ENCODE measurements at regions not wholly inside any gene's neighbourhood (a gene's known extent, or its start where the extent isn't known, plus 50 kb on each side); places are given as distances from the start of the nearest gene placed in this dataset.
"Not testable (repeated sequence)": the region's sequence is repeated elsewhere in the genome, so short reads cannot be mapped to it uniquely, and the experiment has no call there.

DNA sequence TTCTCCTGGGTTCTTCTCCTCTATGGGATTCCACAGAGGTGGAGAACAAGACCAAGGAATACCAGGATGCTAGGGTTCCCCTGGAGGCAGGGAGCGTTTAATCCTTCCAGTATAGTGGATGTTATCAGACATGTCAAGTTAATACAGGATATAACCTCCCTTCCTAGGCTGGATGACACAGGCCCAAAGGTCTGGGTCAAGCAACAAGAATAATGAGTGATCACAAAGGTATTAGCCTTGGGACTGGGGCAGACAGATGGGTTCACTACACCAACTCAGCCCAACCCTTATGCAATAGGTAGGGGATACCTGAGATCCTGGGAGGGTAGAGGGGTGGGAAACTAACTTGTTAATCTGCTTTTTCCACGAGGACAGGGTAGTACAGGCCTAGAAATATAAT is 690.3 kb downstream of the HTR1B start:
- no peak for DNase-seq
- no peak for ATAC-seq

DNA sequence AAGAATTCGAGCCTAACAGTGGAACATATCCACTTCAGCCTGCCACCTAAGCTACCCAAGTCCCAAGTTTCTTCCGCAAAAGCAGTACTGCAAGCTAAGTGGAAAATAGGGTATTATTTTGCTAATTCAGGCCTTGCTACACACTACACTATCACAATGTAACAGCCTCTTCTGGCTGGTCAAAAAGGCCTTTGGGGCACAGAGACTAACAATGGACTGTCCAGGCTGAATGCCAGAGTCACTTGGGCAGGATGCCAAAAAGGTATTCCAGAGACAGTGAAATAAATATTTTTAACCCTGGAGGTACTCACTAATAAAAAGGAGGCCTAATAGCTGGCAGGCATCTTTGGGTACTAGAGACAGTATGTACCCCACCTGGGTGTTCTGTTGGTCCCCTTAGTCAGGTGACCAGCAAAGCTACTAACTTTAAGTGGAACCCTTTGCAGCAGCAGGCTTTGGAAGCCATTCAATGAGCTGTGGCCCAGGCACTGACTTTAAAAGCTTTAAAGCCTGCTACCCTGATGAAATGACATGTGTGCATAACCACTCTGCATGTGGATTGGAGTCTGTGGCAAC is 692.1 kb downstream of the HTR1B start:
- DNase-seq (no peak), ATAC-seq (no peak)

DNA sequence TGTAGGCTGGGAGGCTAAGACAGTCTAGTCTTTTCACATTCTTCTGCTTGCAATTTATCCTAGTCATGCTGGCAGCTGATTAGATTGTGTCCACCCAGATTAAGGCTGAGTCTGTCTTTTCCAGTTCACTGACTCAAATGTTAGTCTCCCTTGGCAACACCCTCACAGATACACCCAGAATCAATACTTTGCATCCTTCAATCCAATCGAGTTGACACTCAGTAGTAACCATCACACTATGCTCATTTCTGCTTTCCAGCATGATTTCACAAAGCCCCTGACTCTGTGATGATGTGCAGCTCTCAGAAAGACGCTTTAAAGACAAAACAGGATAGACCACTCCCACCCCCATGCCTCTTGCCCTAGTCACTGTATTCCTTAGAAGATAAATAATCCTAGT is 693.0 kb downstream of the HTR1B start:
- DNase-seq (no peak), ATAC-seq (no peak)

DNA sequence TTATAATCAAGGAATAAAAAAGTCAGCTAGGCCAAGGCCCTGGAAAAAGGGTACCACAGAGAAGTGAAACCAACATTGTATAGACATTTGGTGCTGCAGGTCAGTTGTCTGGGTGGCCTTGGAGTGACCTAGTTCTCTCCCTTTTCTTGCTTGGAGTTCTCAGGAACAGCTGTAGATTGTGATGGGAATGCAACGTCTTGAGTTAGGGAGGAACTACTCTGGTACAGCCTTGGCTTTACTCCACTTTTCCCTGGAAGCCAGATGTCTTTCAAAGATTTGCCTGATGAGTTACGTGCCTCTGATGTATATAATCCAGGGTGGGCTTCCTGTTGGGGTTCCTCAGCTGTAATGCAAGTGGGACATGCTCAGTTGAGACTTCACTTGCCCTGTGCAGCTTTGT is 694.7 kb downstream of the HTR1B start:
- no peak for ATAC-seq
- no peak for DNase-seq

DNA sequence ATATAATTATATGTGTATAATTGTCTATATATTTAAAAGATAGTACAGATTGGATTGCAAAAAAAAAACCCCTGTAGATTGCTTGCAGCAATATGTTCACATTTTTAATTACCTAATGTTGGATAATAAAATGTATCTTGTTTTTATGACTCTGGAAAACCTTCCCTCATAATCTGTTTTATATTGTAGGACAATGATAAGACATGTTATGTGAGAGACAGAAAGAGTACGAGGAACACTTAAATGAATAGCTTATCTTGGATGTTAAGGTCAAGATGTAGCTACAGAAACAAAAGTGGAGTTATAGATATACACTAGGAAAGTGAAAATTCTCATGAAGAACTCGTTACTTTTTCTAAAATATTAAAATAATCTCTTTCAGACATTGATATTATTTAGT is 691.6 kb upstream of the IMPG1 start:
- DNase-seq: no peak
- no peak for ATAC-seq

DNA sequence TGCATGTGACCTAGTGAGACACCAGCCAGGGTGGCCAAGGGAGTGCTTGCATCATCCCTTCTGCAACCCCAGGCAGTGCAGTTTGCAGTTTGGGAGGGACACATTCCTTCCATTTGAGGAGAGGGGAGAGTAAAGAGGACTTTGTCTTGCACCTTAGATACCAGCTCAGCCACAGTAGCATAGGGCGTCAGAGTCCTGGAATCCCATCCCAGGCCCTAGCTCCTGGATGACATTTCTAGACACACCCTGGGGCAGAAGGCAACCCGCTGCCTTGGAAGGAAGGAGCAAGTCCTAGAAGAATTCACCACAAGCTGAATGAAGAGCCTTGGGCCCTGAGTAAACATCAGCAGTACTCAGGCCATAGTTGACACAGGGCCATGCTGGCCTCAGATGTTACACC is 680.4 kb upstream of the IMPG1 start:
- DNase-seq: no peak
- ATAC-seq: no peak

DNA sequence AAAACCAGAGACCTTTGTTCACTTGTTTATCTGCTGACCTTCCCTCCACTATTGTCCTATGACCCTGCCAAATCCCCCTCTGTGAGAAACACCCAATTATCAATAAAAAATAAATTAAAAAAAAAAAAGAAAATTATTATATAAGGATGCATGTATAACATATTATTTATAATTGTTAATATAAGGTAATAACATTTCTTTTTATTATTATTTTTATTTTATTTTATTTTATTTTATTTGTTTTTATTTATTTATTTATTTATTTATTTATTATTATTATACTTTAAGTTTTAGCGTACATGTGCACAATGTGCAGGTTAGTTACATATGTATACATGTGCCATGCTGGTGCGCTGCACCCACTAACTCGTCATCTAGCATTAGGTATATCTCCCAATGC is 672.9 kb upstream of the IMPG1 start:
- DNase-seq, ATAC-seq: not testable (repeated sequence)

DNA sequence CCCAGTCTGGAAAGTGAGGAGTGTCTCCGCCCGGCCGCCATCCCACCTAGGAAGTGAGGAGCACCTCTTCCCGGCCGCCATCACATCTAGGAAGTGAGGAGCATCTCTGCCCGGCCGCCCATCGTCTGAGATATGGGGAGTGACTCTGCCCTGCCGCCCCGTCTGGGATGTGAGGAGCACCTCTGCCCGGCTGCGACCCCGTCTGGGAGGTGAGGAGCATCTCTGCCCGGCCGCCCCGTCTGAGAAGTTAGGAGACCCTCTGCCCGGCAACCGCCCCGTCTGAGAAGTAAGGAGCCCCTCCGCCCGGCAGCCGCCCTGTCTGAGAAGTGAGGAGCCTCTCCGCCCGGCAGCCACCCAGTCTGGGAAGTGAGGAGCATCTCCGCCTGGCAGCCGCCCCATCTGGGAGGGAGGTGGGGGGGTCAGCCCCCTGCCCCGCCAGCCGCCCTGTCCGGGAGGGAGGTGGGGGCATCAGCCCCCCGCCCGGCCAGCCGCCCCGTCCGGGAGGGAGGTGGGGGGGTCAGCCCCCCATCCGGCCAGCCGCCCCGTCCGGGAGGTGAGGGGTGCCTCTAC is 671.8 kb upstream of the IMPG1 start:
- ATAC-seq, DNase-seq: not testable (repeated sequence)

DNA sequence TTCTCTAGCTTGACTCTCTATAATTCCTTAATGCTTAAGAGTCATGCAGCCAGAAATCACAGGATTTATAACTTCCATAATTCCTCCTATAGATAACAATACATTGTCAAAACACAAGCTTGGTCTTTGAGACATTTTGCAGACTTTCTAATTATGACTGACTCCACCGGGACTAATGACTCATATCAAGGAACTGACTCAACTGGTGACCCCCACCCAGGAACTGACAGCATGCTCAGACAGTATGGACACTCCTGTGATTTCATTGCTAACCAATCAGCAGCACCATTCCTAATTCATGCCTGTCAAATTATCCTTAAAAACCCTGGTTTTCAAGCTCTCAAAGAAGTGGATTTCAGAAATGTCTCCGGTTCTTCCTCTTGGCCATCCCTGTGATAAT is 670.5 kb upstream of the IMPG1 start:
- ATAC-seq (no peak), DNase-seq (no peak)

DNA sequence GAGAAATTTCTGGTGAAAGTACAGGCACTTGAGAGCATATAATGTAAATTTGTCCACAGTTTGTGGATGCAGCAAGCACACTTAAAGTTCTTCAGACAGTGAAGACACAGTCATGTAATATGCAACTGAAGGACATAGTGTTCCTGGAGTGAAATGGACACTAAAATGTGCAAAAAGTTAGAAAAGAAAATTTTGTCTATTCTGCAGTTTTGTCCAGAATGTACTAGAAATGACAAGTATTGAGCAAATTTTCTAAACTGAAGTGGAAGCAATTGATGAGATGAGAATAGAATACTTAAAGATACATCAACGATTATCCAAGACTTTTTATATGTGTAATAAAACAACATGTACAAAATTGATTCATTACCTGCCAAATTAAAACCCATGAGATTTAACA is 647.0 kb upstream of the IMPG1 start:
- ATAC-seq (no peak), DNase-seq (no peak)

DNA sequence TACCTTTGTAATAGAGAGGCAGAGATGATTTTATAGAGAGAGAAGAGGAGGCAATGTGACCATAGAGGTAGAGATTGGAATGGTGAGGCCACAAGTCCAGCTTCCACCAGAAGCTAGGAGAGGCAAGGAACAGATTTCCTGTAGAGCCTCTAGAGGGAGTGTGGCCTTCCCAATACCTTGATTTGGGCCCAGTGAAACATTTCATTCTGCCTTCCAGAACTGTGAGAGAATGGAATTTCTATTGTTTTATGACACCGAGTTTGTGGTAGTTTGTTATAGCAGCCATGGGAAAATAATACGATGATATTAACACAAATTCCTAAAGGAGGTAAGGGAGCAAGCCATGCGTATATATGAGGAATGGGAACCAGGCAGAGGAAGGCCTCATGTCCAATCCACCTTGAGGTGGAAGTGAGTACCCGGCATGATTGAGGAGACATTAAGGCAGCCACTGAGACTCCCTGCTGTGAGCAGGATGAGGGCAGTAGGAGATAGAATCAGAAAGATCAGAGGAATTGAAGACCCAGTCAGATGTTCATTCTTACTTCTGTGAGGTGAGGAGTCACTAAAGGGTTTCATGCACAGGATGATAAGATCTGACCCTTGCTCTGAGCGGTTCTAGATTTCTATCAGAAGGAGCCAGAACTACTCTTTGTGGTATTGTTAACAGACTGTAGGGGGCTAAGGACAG is 636.3 kb upstream of the IMPG1 start:
- DNase-seq: no peak
- no peak for ATAC-seq

DNA sequence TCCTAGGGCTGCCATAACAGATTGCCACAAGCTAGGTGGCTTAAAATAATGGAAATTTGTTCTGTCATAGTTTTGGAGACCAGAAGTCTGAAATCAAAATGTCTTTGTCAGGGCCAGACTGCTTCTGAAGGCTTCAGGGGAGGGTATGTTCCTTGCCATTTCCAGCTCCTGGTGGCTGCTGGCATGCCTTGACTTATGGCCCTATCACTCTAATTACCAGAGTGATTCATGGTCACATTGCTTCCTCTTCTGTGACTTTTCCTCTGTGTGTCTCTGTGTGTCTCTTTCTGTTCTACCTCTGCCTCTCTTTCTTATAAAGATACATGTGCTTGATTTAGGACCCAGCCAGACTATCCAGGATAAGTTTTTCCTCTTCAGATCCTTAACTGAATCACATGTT is 635.2 kb upstream of the IMPG1 start:
- DNase-seq: no peak
- ATAC-seq: no peak

DNA sequence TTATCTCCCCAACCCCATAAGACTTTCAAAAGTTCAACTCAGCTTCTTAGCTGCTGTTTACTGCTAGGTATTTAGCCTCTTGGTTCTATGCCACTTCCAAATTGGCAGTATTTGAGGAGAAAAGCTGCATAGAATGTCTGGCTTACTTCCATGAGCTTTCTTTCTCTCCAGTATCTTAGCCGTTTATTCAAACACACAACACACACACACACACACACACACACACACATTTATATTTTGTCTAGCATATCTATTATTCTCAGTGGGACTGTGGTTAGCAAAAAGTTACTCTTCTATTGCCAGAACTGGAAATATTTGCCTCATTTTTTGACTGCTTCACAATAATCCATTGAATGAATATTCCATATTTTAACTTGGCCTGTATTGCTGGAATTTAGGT is 634.2 kb upstream of the IMPG1 start:
- ATAC-seq (no peak), DNase-seq (no peak)

DNA sequence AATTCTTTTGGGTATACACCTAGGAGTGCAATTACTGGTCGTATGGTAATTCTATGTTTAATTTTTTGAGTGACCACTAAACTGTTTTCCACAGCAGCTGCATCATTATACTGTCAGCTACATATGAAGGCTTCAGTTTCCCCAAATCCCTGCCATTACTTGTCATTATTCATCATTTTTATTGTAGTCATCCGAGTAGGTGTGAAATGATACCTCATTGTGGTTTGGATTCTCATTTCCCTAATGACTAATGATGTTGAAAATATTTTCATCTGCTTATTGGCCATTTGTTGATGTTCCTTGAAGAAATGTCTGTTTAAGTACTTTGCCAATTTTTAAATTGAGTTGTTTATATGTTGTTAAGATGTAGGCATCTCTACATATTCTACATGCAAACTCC is 633.6 kb upstream of the IMPG1 start:
- no peak for ATAC-seq
- DNase-seq: no peak

DNA sequence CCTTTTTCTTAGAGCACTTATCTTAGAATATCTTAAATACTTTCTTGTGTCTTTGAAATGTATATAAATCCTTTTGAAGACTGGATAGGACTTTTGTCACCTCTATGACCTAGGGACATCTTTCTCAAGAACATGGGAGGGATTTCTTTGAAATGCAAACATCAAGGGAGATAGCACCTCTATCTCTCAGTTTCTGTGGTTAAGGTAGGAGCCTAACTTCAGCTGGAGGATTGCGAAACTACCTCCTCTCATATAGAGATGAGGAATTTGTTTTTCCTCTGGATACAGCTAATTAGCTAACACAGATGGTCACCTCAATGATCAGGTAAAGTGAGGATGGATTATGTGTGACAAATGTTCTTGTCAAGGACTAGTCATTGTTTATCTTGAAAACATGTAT is 631.3 kb upstream of the IMPG1 start:
- no peak for DNase-seq
- no peak for ATAC-seq

DNA sequence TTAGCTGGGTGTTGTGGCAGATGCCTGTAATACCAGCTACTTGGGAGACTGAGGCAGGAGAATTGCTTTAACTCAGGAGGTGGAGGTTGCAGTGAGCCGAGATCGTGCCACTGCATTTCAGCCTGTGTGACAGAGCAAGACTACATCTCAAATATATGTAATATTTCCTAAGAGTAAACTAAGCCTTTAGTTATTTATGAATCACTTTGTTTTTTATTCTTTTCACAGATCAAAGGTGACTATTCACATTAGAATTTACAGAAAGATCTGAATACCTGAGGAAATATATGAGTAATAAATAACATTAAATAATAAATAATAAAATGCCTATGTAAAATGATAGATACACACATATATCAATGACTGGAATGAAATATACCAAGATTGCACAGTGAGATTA is 630.8 kb upstream of the IMPG1 start:
- DNase-seq: no peak
- ATAC-seq: no peak

DNA sequence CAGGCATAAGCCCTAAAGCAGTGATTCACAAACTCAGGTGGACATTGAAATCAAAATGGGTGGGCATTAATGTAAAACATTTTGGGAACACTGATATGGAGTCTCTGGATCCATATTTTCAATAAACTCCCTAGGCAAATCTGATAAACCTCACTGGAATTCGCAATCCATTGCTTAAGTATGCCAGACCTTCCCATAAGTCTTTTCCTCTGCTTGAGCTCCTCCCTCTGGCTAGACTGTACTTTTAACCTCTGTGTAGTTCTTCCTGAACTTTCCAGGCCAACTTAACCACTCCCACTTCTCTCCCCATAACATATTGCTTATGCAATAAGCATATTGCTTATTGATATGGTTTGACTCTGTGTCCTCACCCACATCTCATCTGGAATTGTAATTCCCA is 629.7 kb upstream of the IMPG1 start:
- DNase-seq: no peak

DNA sequence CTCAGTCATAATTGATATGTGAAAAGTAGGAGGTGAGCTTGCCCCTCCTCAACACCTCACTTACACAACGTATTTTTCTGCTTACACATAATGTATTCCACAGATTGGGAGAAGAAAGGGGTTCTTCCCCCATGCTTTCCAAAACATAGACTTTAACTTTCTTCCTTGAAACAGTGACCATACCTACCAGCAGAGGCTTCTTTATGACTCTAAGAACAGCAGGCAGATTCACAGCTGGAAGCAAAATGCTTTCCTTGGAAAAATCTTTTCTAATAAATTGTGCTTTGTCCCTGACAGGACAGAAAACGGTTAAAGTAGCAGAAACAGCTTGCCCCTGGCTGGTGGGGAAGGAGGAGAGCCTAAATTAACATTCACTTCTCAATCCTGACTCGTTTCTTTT is 629.1 kb upstream of the IMPG1 start:
- no peak for ATAC-seq
- no peak for DNase-seq

More for the DNA sequence above, 629.7 kb upstream of the IMPG1 start:
- ATAC-seq: no peak

DNA sequence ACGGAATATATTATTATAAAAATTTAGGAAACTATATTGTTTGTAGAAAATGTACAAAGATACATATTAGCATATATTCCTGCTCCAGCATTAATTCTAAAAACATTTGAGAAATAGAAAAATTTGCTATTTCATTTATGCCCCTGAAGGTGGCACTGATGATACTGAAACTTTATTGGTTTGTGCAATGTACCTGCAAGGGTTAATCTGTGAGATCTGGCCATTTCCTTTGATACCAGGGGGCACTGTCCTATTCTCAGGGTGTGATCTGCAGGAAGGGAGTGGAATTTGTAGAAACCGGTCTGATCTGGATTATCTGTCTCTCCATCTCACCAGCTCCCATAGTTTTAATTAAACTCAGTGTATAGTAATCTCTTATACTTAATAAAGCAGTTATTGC is 625.1 kb upstream of the IMPG1 start:
- DNase-seq (no peak), ATAC-seq (no peak)

DNA sequence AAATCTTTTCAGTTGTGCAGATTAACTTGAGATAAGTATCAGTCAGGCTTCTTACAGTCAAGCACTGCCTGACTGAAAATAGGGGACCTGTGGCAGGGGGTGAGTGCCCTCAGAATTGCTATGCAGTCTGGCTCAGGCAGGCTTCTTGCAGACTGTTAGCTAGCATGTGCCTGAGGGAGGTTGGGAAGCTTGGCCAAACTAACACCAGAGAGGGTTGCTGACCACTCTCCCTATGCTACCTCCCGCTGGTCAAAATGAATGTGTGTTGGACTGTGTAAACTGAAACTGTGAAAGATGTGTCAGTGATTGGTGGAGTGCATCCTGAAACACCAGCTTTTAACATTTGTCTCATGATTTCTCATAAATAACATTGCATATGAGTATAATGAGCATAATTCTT is 622.3 kb upstream of the IMPG1 start:
- no peak for ATAC-seq
- DNase-seq: no peak

DNA sequence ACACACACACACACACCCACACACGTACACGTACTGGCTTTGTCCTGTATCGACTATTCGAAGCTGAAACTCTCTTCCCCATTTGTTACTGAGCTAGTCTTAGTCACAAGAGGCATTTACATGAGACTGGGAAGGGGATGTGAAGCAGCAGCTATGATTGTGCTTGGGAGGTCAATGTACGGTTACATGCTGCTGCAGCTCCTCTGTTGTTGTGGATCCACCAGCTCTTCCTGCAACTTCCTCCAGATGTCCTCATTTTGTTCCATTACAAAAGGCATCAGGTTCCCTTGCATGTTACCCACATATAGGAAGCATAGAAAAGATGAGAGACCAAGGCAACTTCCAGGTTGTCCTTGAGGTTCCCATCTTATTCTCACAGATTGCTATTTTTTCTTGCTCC is 612.4 kb upstream of the IMPG1 start:
- no peak for DNase-seq
- ATAC-seq: no peak

DNA sequence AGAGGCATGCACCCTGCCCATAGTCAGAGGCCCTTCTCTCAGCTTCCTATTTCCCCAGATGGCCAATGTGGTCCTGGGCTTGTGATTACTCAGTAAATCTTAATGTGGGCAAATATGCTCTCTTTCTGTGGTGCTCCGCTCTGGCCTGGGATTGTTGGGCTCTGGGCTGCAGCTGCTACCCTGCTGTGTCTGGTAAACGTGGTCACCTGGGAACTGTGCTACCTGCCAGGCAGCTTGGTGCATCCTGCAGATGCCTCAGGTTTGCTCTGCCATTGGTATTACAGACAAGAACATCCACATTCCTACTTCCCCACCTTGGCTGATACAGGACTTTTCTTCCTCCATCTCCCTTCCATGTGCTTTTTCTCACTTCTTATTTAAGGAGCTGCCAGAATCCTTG is 611.5 kb upstream of the IMPG1 start:
- no peak for ATAC-seq

DNA sequence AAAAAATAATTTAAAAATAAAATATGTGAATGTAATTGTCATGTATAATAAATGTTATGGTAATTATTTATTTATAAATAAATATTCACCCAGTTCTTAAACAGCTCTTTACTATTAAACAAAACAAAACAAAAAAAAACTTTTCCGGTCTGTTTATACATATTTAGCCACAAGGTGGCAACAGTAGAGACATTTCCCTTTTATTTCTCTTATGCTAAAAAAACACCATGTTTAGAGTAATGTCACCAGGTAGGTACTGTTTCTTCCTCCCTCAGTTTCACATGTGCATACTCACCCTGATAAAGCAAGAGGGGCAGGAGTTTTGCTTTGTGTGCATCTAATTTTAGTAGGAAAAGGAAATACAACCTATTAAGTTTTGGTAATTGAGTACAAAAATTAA is 610.4 kb upstream of the IMPG1 start:
- ATAC-seq (no peak), DNase-seq (no peak)

More for the DNA sequence above, 611.5 kb upstream of the IMPG1 start:
- DNase-seq: no peak

DNA sequence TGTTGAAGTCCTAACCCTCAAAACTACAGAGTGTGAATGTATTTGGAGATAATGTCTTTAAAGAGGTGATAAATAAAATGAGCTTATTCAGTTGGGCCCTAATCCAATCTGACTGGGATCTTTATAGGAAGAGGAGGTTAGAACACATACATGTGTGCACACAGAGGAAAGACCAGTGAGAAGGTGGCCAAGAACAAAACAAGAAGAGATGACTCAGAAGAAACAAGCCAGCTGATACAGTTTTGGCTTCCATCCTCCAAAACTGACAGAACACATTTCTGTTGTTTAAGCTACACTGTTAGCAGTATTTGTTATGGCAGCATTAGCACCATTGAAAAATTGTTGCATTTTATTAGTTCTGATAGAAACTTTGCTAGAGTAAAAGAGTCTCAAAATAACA is 609.3 kb upstream of the IMPG1 start:
- DNase-seq (no peak), ATAC-seq (no peak)

All from stimulated activated naive CD8-positive, alpha-beta T cell treated with anti-CD3 and anti-CD28 coated beads, Interleukin-15, Interleukin-2, amounts not matched to agents 100 U/mL and 50 U/mL, for 24 hours (primary cell).